Activated CD8-positive, alpha-beta T cell treated with anti-CD3 and anti-CD28 coated beads for 36 hours (primary cell): ENCODE measurements at regions not wholly inside any gene's neighbourhood (a gene's known extent, or its start where the extent isn't known, plus 50 kb on each side); places are given as distances from the start of the nearest gene placed in this dataset.

ENCODE experiments used
- ATAC-seq: fragments of 200-7000 bp; cut with Tn5 transposase; one replicate; pipeline ENCODE4 v1.10.0; 2021; ENCODE audit warnings: mild to moderate bottlenecking, moderate library complexity
- CTCF ChIA-PET: fragments of 350-600 bp; sonication (Branson Sonifier 250); formaldehyde crosslinking; loops from one replicate; lab custom pipeline; 2021; ENCODE audit warnings: antibody characterized with exemption; lab: Charles Lee
- POLR2A ChIA-PET: fragments of 350-600 bp; sonication (Branson Sonifier 250); formaldehyde crosslinking; loops from one replicate; lab custom pipeline; 2021; ENCODE audit warnings: antibody characterized with exemption; lab: Charles Lee
- DNase-seq: peaks from one replicate; pipeline ENCODE4 v3.0.0-alpha.2; 2020
- H3K27ac Mint-ChIP-seq: one replicate; pipeline ENCODE4 v1.8.0; 2021; ENCODE audit warnings: mild to moderate bottlenecking, mixed read lengths
- H3K27me3 Mint-ChIP-seq: one replicate; pipeline ENCODE4 v1.8.0; 2021; ENCODE audit warnings: mixed read lengths
- H3K36me3 Mint-ChIP-seq: one replicate; pipeline ENCODE4 v1.8.0; 2021; ENCODE audit warnings: low read depth, mixed read lengths
- H3K4me1 Mint-ChIP-seq: one replicate; pipeline ENCODE4 v1.8.0; 2021; ENCODE audit warnings: low read depth, mixed read lengths
- H3K4me3 Mint-ChIP-seq: one replicate; pipeline ENCODE4 v1.8.0; 2021; ENCODE audit warnings: mild to moderate bottlenecking, moderate library complexity, mixed read lengths
- H3K9me3 Mint-ChIP-seq: one replicate; pipeline ENCODE4 v1.8.0; 2021; ENCODE audit warnings: mixed read lengths
- intact Hi-C: fragments of 100-400 bp; cut with micrococcal nuclease; formaldehyde crosslinking; loops from one replicate; pipeline ENCODE4 v1.10.0; 2022
- TF ChIP-seq, protein P1 (sequence below): fragments of 200-600 bp; IDR thresholded peaks from one replicate; pipeline ENCODE4 v1.8.0; 2022; ENCODE audit warnings: antibody characterized with exemption, mild to moderate bottlenecking

DNA sequence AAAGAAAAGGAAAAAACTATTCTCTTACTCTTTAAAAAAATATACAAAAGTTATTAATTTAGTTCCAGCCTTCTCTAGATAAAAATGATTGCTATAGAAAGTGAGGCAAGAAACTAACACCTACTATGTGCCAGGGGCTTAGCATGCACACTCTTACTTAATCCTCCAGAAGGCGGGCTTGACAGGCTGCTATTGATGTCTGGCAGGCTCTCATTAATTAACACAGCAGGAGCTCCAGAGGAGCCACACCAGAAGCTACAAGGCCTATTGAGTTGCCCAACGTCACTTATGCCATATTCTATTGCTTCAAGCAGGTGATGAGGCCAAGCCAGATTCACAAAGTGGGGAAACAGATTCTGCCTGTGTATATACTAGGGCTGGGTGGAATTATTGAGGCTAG, 54.6 kb upstream of the CLINT1 start:
- intact Hi-C loops = no loop called here
- Mint-ChIP-seq H3K27ac (no peak overlapping the region), H3K27me3 (no peaks in the 10 kb centered on the region), H3K9me3 (no peaks in the 10 kb centered on the region), H3K36me3 (no peaks in the 10 kb centered on the region), H3K4me3 (no peak overlapping the region), H3K4me1 (peaks cover 9% of the 10 kb centered on the region)
- TF ChIP-seq, protein P1, sequence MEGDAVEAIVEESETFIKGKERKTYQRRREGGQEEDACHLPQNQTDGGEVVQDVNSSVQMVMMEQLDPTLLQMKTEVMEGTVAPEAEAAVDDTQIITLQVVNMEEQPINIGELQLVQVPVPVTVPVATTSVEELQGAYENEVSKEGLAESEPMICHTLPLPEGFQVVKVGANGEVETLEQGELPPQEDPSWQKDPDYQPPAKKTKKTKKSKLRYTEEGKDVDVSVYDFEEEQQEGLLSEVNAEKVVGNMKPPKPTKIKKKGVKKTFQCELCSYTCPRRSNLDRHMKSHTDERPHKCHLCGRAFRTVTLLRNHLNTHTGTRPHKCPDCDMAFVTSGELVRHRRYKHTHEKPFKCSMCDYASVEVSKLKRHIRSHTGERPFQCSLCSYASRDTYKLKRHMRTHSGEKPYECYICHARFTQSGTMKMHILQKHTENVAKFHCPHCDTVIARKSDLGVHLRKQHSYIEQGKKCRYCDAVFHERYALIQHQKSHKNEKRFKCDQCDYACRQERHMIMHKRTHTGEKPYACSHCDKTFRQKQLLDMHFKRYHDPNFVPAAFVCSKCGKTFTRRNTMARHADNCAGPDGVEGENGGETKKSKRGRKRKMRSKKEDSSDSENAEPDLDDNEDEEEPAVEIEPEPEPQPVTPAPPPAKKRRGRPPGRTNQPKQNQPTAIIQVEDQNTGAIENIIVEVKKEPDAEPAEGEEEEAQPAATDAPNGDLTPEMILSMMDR = no peak
- ChIA-PET CTCF (interaction anchor here (1.4 to 3.5 kb wide), 2 partner anchors 36 to 96 kb away, joined by 4 to 20 read pairs; no protein-coding TSS in a partner anchor), POLR2A (no interaction called here)
- DNase-seq (no peak), ATAC-seq (no peak)

DNA sequence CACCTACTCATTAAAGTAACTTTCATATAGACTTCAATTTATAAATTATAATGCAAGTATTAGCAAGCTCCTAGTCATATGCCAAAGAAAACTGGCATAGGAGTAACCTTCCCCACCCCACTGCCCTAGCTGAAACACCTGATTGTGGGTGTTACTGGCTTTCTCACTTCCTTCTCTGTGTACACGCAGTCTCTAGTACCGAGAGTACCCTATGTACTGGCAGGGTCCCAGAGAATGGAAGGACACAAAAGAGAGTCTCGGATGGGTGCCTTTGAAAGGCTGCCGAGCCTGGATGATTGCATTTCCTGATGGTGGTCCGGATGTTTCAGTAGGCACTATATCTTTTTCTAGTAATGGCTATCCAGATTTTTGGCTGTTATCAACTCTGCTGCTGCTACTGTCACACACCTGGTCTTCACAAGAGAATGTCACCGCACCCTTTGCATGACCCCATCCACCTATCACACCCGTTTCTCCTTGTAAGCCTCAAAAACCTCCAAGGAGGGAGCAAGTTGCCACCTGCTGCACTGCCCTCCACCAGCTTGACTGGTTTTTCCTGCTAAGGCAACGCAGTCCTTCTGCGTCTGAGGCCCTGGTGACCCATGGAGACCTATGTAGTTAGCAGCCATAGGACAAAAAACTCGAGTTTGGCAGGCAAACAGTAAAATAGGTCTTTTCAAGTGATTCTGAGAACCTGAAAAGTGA, 53.8 kb upstream of the CLINT1 start:
- DNase-seq (no peak), ATAC-seq (no peak)
- ChIA-PET CTCF (interaction anchor here (1.4 kb wide), 1 partner anchor 95 kb away, joined by 4 read pairs; no protein-coding TSS in a partner anchor), POLR2A (no interaction called here)
- H3K27me3 Mint-ChIP-seq = no peaks in the 10 kb centered on the region
- H3K27ac Mint-ChIP-seq = no peak overlapping the region
- H3K4me1 Mint-ChIP-seq = peaks cover under 1% of the 10 kb centered on the region
- intact Hi-C loops = no loop called here
- H3K36me3 Mint-ChIP-seq = no peaks in the 10 kb centered on the region
- H3K4me3 Mint-ChIP-seq = no peak overlapping the region
- no peaks in the 10 kb centered on the region for H3K9me3 Mint-ChIP-seq
- TF ChIP-seq, protein P1 = no peak

DNA sequence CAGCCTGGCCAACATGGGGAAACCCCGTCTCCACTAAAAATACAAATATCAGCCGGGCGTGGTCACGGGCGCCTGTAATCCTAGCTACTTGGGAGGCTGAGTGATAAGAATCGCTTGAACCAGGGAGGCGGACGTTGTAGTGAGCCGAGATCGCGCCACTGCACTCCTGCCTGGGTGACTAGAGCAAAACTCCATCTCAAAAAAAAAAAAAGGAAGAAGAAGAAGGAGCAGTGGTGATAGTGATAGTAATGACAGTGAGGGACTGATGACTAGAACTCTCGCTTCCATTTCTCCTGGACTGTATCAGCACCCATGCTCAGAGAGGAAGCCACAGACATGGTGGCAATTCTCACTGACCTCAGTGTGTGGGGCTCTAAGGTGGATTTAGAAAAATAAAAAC, 52.6 kb upstream of the CLINT1 start:
- ChIA-PET CTCF (no interaction called here), POLR2A (no interaction called here)
- TF ChIP-seq, protein P1 = no peak
- H3K27me3 Mint-ChIP-seq = no peaks in the 10 kb centered on the region
- no peaks in the 10 kb centered on the region for H3K4me1 Mint-ChIP-seq
- DNase-seq (no peak), ATAC-seq (no peak)
- H3K9me3 Mint-ChIP-seq = no peaks in the 10 kb centered on the region
- no peaks in the 10 kb centered on the region for H3K36me3 Mint-ChIP-seq
- H3K27ac Mint-ChIP-seq = no peak overlapping the region
- intact Hi-C loops = no loop called here
- no peak overlapping the region for H3K4me3 Mint-ChIP-seq
